ENCODE measurements at regions not wholly inside any gene's neighbourhood (a gene's known extent, or its start where the extent isn't known, plus 50 kb on each side); places are given as distances from the start of the nearest gene placed in this dataset.

- DNase-seq = no peak
- no peak for ATAC-seq (ENCODE audit: insufficient read depth, low read depth)
- H2AFZ ChIP-seq (ENCODE audit: low read depth, low read length) = no peak overlapping the region
- no peaks in the 10 kb centered on the region for H3K36me3 ChIP-seq (ENCODE audit: insufficient read depth, low read length)
- no peaks in the 10 kb centered on the region for H3K79me2 ChIP-seq (ENCODE audit: insufficient read depth, low read length)
- H3K4me2 ChIP-seq (ENCODE audit: insufficient read depth, low read length) = no peak overlapping the region
- H3K4me3 ChIP-seq (ENCODE audit: low read depth in 1 of 2, low read length in 2 of 2) = no peak overlapping the region
- no peak overlapping the region for H3K27ac ChIP-seq (ENCODE audit: low read length)
- H3K9ac ChIP-seq (ENCODE audit: low read depth, low read length) = no peak overlapping the region
- H4K20me1 ChIP-seq (ENCODE audit: insufficient read depth, low read length) = no peaks in the 10 kb centered on the region
- no peaks in the 10 kb centered on the region for H3K4me1 ChIP-seq (ENCODE audit: insufficient read depth, low read length)
- TF ChIP-seq CTCF (IDR thresholded peaks at IDR 0.05; ENCODE audit: borderline replicate concordance, extremely low read depth, low read length, poor library complexity, severe bottlenecking) = no peak
- no peak for TF ChIP-seq EZH2 (IDR thresholded peaks at IDR 0.05; ENCODE audit: borderline replicate concordance, low read depth, low read length, severe bottlenecking)
- no peaks in the 10 kb centered on the region for H3K27me3 ChIP-seq (ENCODE audit: insufficient read depth, low read length, poor library complexity)
- no peaks in the 10 kb centered on the region for H3K9me3 ChIP-seq (ENCODE audit: insufficient read depth, low read length, severe bottlenecking)
Observed at GRCh38 chr2:103288696-103289095, 526.9 kb downstream of the TMEM182 start.

GRCh38 chr2:103289105-103289725 lies 527.4 kb downstream of the TMEM182 start:
- Histone ChIP-seq H3K4me2 (ENCODE audit: insufficient read depth, low read length) (no peak overlapping the region), H3K27ac (ENCODE audit: low read length) (no peak overlapping the region), H4K20me1 (ENCODE audit: insufficient read depth, low read length) (no peaks in the 10 kb centered on the region), H2AFZ (ENCODE audit: low read depth, low read length) (no peak overlapping the region), H3K79me2 (ENCODE audit: insufficient read depth, low read length) (no peaks in the 10 kb centered on the region), H3K4me3 (ENCODE audit: low read depth in 1 of 2, low read length in 2 of 2) (no peak overlapping the region), H3K36me3 (ENCODE audit: insufficient read depth, low read length) (no peaks in the 10 kb centered on the region), H3K9ac (ENCODE audit: low read depth, low read length) (no peak overlapping the region), H3K27me3 (ENCODE audit: insufficient read depth, low read length, poor library complexity) (no peaks in the 10 kb centered on the region), H3K9me3 (ENCODE audit: insufficient read depth, low read length, severe bottlenecking) (no peaks in the 10 kb centered on the region), H3K4me1 (ENCODE audit: insufficient read depth, low read length) (no peaks in the 10 kb centered on the region)
- ATAC-seq (ENCODE audit: insufficient read depth, low read depth) (no peak), DNase-seq (no peak)
- no peak for TF ChIP-seq EZH2 (IDR thresholded peaks at IDR 0.05; ENCODE audit: borderline replicate concordance, low read depth, low read length, severe bottlenecking)
- TF ChIP-seq CTCF (IDR thresholded peaks at IDR 0.05; ENCODE audit: borderline replicate concordance, extremely low read depth, low read length, poor library complexity, severe bottlenecking) = no peak

- Histone ChIP-seq H3K4me1 (ENCODE audit: insufficient read depth, low read length) (no peaks in the 10 kb centered on the region), H4K20me1 (ENCODE audit: insufficient read depth, low read length) (no peaks in the 10 kb centered on the region), H2AFZ (ENCODE audit: low read depth, low read length) (no peak overlapping the region), H3K36me3 (ENCODE audit: insufficient read depth, low read length) (no peaks in the 10 kb centered on the region), H3K9me3 (ENCODE audit: insufficient read depth, low read length, severe bottlenecking) (no peaks in the 10 kb centered on the region), H3K27ac (ENCODE audit: low read length) (no peak overlapping the region), H3K9ac (ENCODE audit: low read depth, low read length) (no peak overlapping the region), H3K4me2 (ENCODE audit: insufficient read depth, low read length) (no peak overlapping the region), H3K4me3 (ENCODE audit: low read depth in 1 of 2, low read length in 2 of 2) (no peak overlapping the region), H3K27me3 (ENCODE audit: insufficient read depth, low read length, poor library complexity) (no peaks in the 10 kb centered on the region), H3K79me2 (ENCODE audit: insufficient read depth, low read length) (no peaks in the 10 kb centered on the region)
- DNase-seq (no peak), ATAC-seq (ENCODE audit: insufficient read depth, low read depth) (no peak)
- TF ChIP-seq EZH2 (IDR thresholded peaks at IDR 0.05; ENCODE audit: borderline replicate concordance, low read depth, low read length, severe bottlenecking) (no peak), CTCF (IDR thresholded peaks at IDR 0.05; ENCODE audit: borderline replicate concordance, extremely low read depth, low read length, poor library complexity, severe bottlenecking) (no peak)
Observed at GRCh38 chr2:103292573-103292972, 530.7 kb downstream of the TMEM182 start.

Data from DND-41 (cell line).